DND-41 (cell line): ENCODE measurements at regions not wholly inside any gene's neighbourhood (a gene's known extent, or its start where the extent isn't known, plus 50 kb on each side); places are given as distances from the start of the nearest gene placed in this dataset.

Experiments used
- ATAC-seq: fragments of 200-7000 bp; cut with Tn5 transposase; 3 replicates; pipeline ENCODE4 v1.9.1; 2021; ENCODE audit warnings: low read depth; ENCODE audit not compliant: insufficient read depth
- DNase-seq: peaks from one replicate; pipeline ENCODE4 v3.0.0-alpha.2; 2020
- H2AFZ ChIP-seq: 2 replicates; pipeline ENCODE4 v1.6.0; 2012; ENCODE audit warnings: low read depth, low read length
- H3K27ac ChIP-seq: 2 replicates; pipeline ENCODE4 v1.5.1; 2012; ENCODE audit warnings: low read length, inconsistent platforms
- H3K27me3 ChIP-seq: fragments of 200-600 bp; sonication (generic); 2 replicates; pipeline ENCODE4 v1.6.0; 2012; ENCODE audit warnings: low read length, mild to moderate bottlenecking, inconsistent platforms; ENCODE audit not compliant: insufficient read depth, poor library complexity
- H3K36me3 ChIP-seq: 2 replicates; pipeline ENCODE4 v1.5.1; 2012; ENCODE audit warnings: low read length, inconsistent platforms; ENCODE audit not compliant: insufficient read depth
- H3K4me1 ChIP-seq: 2 replicates; pipeline ENCODE4 v1.5.1; 2012; ENCODE audit warnings: mild to moderate bottlenecking, low read length; ENCODE audit not compliant: insufficient read depth
- H3K4me2 ChIP-seq: 2 replicates; pipeline ENCODE4 v1.6.0; 2012; ENCODE audit warnings: mild to moderate bottlenecking, moderate library complexity, low read length, inconsistent platforms; ENCODE audit not compliant: insufficient read depth
- H3K4me3 ChIP-seq, 2 experiments: fragments of 200-600 bp in 1 of 2; shearing (Covaris generic) in 1 of 2; 2 replicates each; pipeline ENCODE4 v1.5.1; 2012 to 2016; ENCODE audit warnings: inconsistent platforms in 2 of 2, low read length in 2 of 2, mild to moderate bottlenecking in 2 of 2, low read depth in 1 of 2, moderate library complexity in 1 of 2
- H3K79me2 ChIP-seq: 2 replicates; pipeline ENCODE4 v1.6.0; 2012; ENCODE audit warnings: low read length, inconsistent platforms; ENCODE audit not compliant: insufficient read depth
- H3K9ac ChIP-seq: 2 replicates; pipeline ENCODE4 v1.6.0; 2012; ENCODE audit warnings: low read depth, mild to moderate bottlenecking, inconsistent platforms, low read length, moderate library complexity
- H3K9me3 ChIP-seq: 2 replicates; pipeline ENCODE4 v1.5.1; 2012; ENCODE audit warnings: low read length, moderate library complexity, mild to moderate bottlenecking, inconsistent platforms; ENCODE audit not compliant: insufficient read depth, severe bottlenecking
- H4K20me1 ChIP-seq: 2 replicates; pipeline ENCODE4 v1.6.0; 2012; ENCODE audit warnings: low read length; ENCODE audit not compliant: insufficient read depth
- EZH2 ChIP-seq: IDR thresholded peaks from 3 replicates; pipeline ENCODE4 v1.6.1; 2012; ENCODE audit warnings: borderline replicate concordance, low read depth, mild to moderate bottlenecking, moderate library complexity, low read length, inconsistent platforms; ENCODE audit not compliant: severe bottlenecking
- TF ChIP-seq, protein P1 (sequence below): IDR thresholded peaks from 2 replicates; pipeline ENCODE4 v1.5.1; 2012; ENCODE audit warnings: borderline replicate concordance, low read length, moderate library complexity, mild to moderate bottlenecking; ENCODE audit not compliant: poor library complexity, severe bottlenecking; ENCODE audit errors: extremely low read depth

DNA sequence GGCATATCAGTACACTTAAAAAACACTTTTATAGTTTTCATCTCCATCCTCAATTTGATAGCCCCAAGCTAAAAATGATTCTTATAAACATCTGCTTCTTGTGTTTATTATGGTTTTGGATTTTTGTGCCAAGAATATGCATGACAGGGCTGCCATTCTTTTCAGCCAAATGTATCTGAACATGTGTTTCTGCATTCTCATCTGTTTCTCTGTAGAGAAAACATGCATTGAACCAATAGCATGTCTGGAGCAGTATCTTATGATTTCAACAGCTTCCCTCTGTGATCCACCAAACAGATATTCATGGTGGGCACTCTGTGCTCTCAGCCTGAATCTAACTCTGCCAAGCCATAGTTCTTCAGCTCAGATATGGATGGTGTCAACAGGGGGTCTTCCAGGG, 99.3 kb upstream of the ERCC6L2 start:
- ATAC-seq (no peak), DNase-seq (no peak)
- Histone ChIP-seq H3K4me2 (no peak overlapping the region), H3K27me3 (peaks cover 15% of the 10 kb centered on the region), H3K36me3 (no peaks in the 10 kb centered on the region), H3K27ac (no peak overlapping the region), H3K4me3 (no peak overlapping the region), H3K9me3 (no peaks in the 10 kb centered on the region), H4K20me1 (no peaks in the 10 kb centered on the region), H3K79me2 (no peaks in the 10 kb centered on the region), H3K9ac (no peak overlapping the region), H3K4me1 (no peaks in the 10 kb centered on the region), H2AFZ (no peak overlapping the region)
- TF ChIP-seq, protein P1, sequence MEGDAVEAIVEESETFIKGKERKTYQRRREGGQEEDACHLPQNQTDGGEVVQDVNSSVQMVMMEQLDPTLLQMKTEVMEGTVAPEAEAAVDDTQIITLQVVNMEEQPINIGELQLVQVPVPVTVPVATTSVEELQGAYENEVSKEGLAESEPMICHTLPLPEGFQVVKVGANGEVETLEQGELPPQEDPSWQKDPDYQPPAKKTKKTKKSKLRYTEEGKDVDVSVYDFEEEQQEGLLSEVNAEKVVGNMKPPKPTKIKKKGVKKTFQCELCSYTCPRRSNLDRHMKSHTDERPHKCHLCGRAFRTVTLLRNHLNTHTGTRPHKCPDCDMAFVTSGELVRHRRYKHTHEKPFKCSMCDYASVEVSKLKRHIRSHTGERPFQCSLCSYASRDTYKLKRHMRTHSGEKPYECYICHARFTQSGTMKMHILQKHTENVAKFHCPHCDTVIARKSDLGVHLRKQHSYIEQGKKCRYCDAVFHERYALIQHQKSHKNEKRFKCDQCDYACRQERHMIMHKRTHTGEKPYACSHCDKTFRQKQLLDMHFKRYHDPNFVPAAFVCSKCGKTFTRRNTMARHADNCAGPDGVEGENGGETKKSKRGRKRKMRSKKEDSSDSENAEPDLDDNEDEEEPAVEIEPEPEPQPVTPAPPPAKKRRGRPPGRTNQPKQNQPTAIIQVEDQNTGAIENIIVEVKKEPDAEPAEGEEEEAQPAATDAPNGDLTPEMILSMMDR: no peak
- TF ChIP-seq EZH2: no peak

DNA sequence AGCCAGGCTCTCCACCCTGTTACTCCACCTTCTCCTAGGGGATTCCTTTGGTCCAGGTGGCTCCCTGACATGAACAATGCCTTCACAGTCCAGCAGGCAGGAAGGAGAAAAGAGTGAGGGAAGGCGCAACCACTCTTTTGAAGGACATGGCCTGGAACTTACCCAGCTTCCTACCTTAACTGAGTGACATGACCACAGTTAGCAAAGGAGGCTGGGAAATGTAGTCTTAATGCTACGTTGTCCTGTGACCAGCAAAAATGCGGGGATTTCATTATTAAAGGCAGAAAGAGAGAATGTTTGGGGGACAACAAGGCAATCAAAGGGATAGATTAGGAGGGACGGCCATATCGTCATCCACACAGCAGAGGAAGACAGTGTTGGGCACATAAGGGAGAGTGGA, 100.3 kb upstream of the ERCC6L2 start:
- no peaks in the 10 kb centered on the region for H3K36me3 ChIP-seq
- no peaks in the 10 kb centered on the region for H3K9me3 ChIP-seq
- H3K4me3 ChIP-seq: no peak overlapping the region
- peaks cover 15% of the 10 kb centered on the region for H3K27me3 ChIP-seq
- H2AFZ ChIP-seq: no peak overlapping the region
- ATAC-seq: no peak
- no peaks in the 10 kb centered on the region for H4K20me1 ChIP-seq
- DNase-seq: no peak
- H3K79me2 ChIP-seq: no peaks in the 10 kb centered on the region
- H3K4me1 ChIP-seq: no peaks in the 10 kb centered on the region
- no peak overlapping the region for H3K9ac ChIP-seq
- H3K27ac ChIP-seq: no peak overlapping the region
- no peak for TF ChIP-seq EZH2
- H3K4me2 ChIP-seq: no peak overlapping the region

DNA sequence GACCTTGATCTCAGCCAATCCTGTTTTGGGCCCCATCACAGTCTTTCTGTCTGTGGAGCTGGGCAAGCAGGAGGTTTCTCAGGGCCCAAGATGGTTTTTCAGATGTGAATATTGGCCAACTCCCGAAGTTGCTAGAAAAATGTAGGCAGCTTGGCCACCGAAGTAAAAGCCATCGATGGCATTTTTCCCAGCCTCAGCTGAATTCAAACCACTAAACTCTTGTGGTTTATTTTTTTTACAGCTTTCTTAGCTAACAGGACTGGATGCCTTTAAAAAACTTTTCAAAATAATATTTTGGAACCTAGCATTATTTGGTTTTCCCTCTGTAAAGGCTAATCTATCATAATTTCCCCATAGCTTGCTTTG, 102.5 kb upstream of the ERCC6L2 start:
- no peaks in the 10 kb centered on the region for H3K79me2 ChIP-seq

DNA sequence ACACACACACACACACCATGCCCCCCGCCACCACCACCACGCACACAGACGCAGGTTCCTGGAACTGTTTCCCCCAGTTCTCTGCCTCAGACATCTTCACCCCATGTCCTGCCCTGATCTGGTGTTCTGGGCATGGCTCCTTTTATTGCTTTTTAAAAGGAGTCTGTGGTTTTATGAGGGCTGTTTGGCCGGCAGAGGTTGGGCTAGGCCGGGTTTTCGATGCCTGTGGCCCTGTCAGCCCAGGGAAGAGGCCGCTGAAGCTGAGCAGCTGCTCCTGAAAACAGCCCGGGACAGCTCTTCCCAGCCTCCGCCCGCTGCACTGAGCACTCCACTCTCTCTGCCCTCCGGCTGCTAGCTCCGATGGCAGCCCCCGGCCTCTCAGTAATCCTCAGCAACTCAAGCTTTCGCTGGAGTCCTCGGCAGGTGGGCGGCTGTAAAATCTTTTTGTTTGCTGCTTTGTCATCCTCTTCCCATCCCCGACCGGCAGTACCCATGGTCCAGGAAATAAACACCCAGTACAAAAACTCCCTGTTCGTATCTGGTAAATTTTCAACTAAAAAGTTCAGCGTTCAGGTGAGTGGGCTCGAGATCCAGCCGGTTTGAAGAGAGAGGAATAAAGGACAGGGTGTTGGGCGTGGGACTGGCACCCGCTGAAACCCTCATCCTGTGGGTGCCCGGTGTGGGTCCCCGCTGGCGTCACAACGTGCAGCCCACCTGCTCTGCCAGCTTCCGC, 103.0 kb upstream of the ERCC6L2 start:
- Histone ChIP-seq H3K79me2 (no peaks in the 10 kb centered on the region), H3K4me2 (no peak overlapping the region), H4K20me1 (no peaks in the 10 kb centered on the region), H3K27ac (no peak overlapping the region), H3K4me3 (no peak overlapping the region), H2AFZ (no peak overlapping the region), H3K36me3 (no peaks in the 10 kb centered on the region), H3K4me1 (no peaks in the 10 kb centered on the region), H3K27me3 (peaks cover 15% of the 10 kb centered on the region), H3K9me3 (no peaks in the 10 kb centered on the region), H3K9ac (no peak overlapping the region)
- ATAC-seq (no peak), DNase-seq (no peak)
- TF ChIP-seq EZH2: no peak
- TF ChIP-seq, protein P1: no peak

More for the DNA sequence above, 102.5 kb upstream of the ERCC6L2 start:
- Histone ChIP-seq H3K9me3 (no peaks in the 10 kb centered on the region), H2AFZ (no peak overlapping the region), H3K4me2 (no peak overlapping the region), H3K27ac (no peak overlapping the region), H3K9ac (no peak overlapping the region), H3K4me1 (no peaks in the 10 kb centered on the region), H3K27me3 (peaks cover 15% of the 10 kb centered on the region), H3K36me3 (no peaks in the 10 kb centered on the region), H3K4me3 (no peak overlapping the region), H4K20me1 (no peaks in the 10 kb centered on the region)
- ATAC-seq (no peak), DNase-seq (no peak)
- TF ChIP-seq EZH2: no peak
- TF ChIP-seq, protein P1: no peak
